GM23248 (cell line): ENCODE measurements at regions not wholly inside any gene's neighbourhood (a gene's known extent, or its start where the extent isn't known, plus 50 kb on each side); places are given as distances from the start of the nearest gene placed in this dataset.

Source experiments
- EZH2 ChIP-seq: fragments of 200-600 bp; sonication (generic); IDR thresholded peaks from 2 replicates; pipeline ENCODE4 v1.6.1; 2018; ENCODE audit warnings: antibody characterized with exemption, mild to moderate bottlenecking; ENCODE audit not compliant: insufficient read depth, poor library complexity, severe bottlenecking
- EZH2phosphoT487 ChIP-seq: fragments of 200-600 bp; sonication (generic); IDR thresholded peaks from 2 replicates; pipeline ENCODE4 v1.6.1; 2018; ENCODE audit warnings: antibody characterized with exemption, moderate library complexity, mild to moderate bottlenecking, low read depth; ENCODE audit not compliant: insufficient read depth

DNA sequence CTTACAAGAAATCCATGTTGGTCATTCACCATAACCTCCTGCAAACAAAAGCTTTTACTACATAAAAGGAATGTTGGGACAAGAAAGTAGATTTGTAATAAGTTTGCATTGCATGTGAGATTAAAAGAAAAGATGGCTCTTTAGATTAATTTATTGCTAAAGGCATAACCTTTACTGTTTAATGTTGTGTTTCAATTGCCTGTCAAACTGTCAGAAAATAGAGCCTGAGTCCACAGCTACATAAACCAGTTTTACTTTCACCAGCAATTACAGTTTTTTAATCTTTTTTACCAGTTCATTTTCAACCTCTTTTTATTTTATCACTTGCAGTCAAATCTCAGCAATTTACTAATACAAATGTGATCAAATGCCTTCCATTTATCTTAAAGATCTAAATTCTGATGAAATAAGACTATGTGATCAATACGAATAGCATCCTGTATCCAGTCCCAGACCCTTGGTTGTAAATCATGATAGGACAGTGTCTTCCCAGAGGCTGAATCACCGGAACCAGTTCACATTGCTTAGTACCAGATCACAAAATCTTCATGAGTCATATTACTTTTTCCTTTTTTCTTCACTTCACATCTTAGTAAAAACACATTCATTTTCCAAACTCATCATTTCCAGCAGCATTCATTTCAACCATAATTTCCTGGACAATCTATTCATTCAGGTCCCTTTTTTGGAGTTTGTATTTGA lies 95.4 kb upstream of the FRG1 start:
- TF ChIP-seq EZH2phosphoT487 (no peak), EZH2 (no peak)
